ENCODE measurements at regions not wholly inside any gene's neighbourhood (a gene's known extent, or its start where the extent isn't known, plus 50 kb on each side); places are given as distances from the start of the nearest gene placed in this dataset.

DNA sequence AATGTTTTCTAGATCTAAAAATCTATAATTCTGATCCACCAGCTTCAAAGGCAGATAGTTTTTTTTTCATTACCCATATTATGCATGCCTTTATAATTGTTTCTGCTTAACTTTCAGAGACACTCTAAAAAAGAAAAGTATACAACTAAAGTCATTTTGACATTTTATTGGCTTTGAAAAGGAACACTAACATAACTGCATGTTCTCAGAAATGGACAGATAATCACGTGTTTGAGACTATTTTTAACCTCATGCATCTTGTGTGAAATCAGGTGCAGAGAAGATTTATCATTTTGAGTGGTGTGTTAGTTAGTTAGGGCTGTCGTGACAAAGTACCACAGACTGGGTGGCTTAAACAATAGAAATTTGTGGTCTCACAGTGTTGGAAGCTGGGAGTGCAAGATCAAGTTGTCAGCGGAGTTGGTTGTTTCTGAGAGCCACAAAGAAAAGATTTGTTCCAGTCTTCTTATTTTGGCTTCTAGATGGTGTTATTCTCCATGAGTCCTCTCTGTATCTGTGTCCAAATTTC lies 841.4 kb upstream of the LRATD1 start:
- dilution Hi-C loops (cut with MboI; ENCODE audit: extremely low pct_ligation_motif_present, low sequenced_read_pairs): no loop called here
- Histone ChIP-seq H3K27ac (ENCODE audit: control insufficient read depth, insufficient read depth, low read length) (no peak overlapping the region), H2AFZ (ENCODE audit: control insufficient read depth, low read length) (no peak overlapping the region), H3K4me3 (ENCODE audit: control insufficient read depth in 2 of 3, extremely low read depth in 1 of 3, insufficient read depth in 2 of 3, low read depth in 1 of 3, low read length in 3 of 3) (no peak overlapping the region), H3K9me3 (ENCODE audit: control insufficient read depth, low read depth, low read length) (no peaks in the 10 kb centered on the region), H3K27me3 (ENCODE audit: control insufficient read depth, extremely low read depth, insufficient read depth, low read length) (no peaks in the 10 kb centered on the region), H3K79me2 (ENCODE audit: control insufficient read depth, insufficient read depth, low read length) (no peaks in the 10 kb centered on the region), H3K9ac (ENCODE audit: control insufficient read depth, extremely low read depth, insufficient read depth, low read length) (no peak overlapping the region), H3K36me3 (ENCODE audit: control insufficient read depth in 2 of 2, extremely low read depth in 1 of 2, insufficient read depth in 2 of 2, low read length in 2 of 2) (no peaks in the 10 kb centered on the region), H3K4me1 (ENCODE audit: control insufficient read depth, extremely low read depth, insufficient read depth, low read length) (no peaks in the 10 kb centered on the region), H3K4me2 (ENCODE audit: control insufficient read depth, extremely low read depth, insufficient read depth, low read depth, low read length) (no peak overlapping the region), H3K9me1 (ENCODE audit: control insufficient read depth, extremely low read depth, insufficient read depth, low read length) (no peaks in the 10 kb centered on the region), H4K20me1 (ENCODE audit: control insufficient read depth, extremely low read depth, insufficient read depth, low read length) (no peaks in the 10 kb centered on the region)
- TF ChIP-seq EZH2 (IDR thresholded peaks at IDR 0.05; ENCODE audit: low read length): no peak
- TF ChIP-seq, protein P1, sequence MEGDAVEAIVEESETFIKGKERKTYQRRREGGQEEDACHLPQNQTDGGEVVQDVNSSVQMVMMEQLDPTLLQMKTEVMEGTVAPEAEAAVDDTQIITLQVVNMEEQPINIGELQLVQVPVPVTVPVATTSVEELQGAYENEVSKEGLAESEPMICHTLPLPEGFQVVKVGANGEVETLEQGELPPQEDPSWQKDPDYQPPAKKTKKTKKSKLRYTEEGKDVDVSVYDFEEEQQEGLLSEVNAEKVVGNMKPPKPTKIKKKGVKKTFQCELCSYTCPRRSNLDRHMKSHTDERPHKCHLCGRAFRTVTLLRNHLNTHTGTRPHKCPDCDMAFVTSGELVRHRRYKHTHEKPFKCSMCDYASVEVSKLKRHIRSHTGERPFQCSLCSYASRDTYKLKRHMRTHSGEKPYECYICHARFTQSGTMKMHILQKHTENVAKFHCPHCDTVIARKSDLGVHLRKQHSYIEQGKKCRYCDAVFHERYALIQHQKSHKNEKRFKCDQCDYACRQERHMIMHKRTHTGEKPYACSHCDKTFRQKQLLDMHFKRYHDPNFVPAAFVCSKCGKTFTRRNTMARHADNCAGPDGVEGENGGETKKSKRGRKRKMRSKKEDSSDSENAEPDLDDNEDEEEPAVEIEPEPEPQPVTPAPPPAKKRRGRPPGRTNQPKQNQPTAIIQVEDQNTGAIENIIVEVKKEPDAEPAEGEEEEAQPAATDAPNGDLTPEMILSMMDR (optimal IDR thresholded peaks at IDR 0.05 in 1 of 3, IDR thresholded peaks at IDR 0.05 in 1 of 3, conservative IDR thresholded peaks at IDR 0.05 in 1 of 3; ENCODE audit: extremely low read depth in 1 of 3, insufficient read depth in 2 of 3, low read length in 3 of 3): no peak
- DNase-seq (ENCODE audit: low read depth, low spot score) (no peak), FAIRE-seq (no peak)

DNA sequence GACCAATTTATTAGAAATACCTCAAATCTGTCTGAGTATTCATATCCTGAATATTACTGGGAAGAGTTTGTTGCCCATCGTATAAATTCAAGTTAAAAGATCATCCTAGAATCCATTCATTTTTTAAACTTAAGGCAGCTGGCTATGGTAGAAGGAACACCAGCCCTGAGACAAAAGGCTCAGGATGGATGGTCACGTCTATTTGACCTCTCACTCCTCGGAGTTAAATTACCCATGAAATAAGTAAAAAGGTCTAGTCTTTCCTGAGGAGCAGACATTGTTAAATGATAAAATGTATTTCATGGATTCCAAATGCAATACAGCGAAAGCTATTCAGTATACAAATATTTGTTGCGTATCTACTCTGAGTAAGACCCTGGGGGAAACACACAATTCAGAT lies 826.0 kb upstream of the LRATD1 start:
- Histone ChIP-seq H3K79me2 (ENCODE audit: control insufficient read depth, insufficient read depth, low read length) (no peaks in the 10 kb centered on the region), H4K20me1 (ENCODE audit: control insufficient read depth, extremely low read depth, insufficient read depth, low read length) (no peaks in the 10 kb centered on the region), H3K9me1 (ENCODE audit: control insufficient read depth, extremely low read depth, insufficient read depth, low read length) (no peaks in the 10 kb centered on the region), H3K4me3 (ENCODE audit: control insufficient read depth in 2 of 3, extremely low read depth in 1 of 3, insufficient read depth in 2 of 3, low read depth in 1 of 3, low read length in 3 of 3) (no peak overlapping the region), H3K36me3 (ENCODE audit: control insufficient read depth in 2 of 2, extremely low read depth in 1 of 2, insufficient read depth in 2 of 2, low read length in 2 of 2) (no peaks in the 10 kb centered on the region), H3K27ac (ENCODE audit: control insufficient read depth, insufficient read depth, low read length) (no peak overlapping the region), H3K4me2 (ENCODE audit: control insufficient read depth, extremely low read depth, insufficient read depth, low read depth, low read length) (no peak overlapping the region), H3K27me3 (ENCODE audit: control insufficient read depth, extremely low read depth, insufficient read depth, low read length) (no peaks in the 10 kb centered on the region), H3K9me3 (ENCODE audit: control insufficient read depth, low read depth, low read length) (no peaks in the 10 kb centered on the region), H2AFZ (ENCODE audit: control insufficient read depth, low read length) (no peak overlapping the region), H3K9ac (ENCODE audit: control insufficient read depth, extremely low read depth, insufficient read depth, low read length) (no peak overlapping the region), H3K4me1 (ENCODE audit: control insufficient read depth, extremely low read depth, insufficient read depth, low read length) (no peaks in the 10 kb centered on the region)
- FAIRE-seq (no peak), DNase-seq (ENCODE audit: low read depth, low spot score) (no peak)
- no peak for TF ChIP-seq EZH2 (IDR thresholded peaks at IDR 0.05; ENCODE audit: low read length)
- TF ChIP-seq, protein P1 (optimal IDR thresholded peaks at IDR 0.05 in 1 of 3, IDR thresholded peaks at IDR 0.05 in 1 of 3, conservative IDR thresholded peaks at IDR 0.05 in 1 of 3; ENCODE audit: extremely low read depth in 1 of 3, insufficient read depth in 2 of 3, low read length in 3 of 3): no peak
- dilution Hi-C loops (cut with MboI; ENCODE audit: extremely low pct_ligation_motif_present, low sequenced_read_pairs): no loop called here
